Ovary (tissue), 3 donors: ENCODE measurements at regions not wholly inside any gene's neighbourhood (a gene's known extent, or its start where the extent isn't known, plus 50 kb on each side); places are given as distances from the start of the nearest gene placed in this dataset.

Experiments
- CTCF ChIP-seq, 3 donors: fragments of 450-650 bp in 2 of 3; fragments of 200-600 bp in 1 of 3; IDR thresholded peaks; one replicate each; pipeline versions ENCODE4 v1.5.1 to v1.8.0; 2016 to 2022; ENCODE audit warnings: antibody characterized with exemption in 3 of 3, mild to moderate bottlenecking in 1 of 3
- EP300 ChIP-seq: sonication (generic); formaldehyde crosslinking; IDR thresholded peaks from one replicate; pipeline ENCODE4 v1.6.1; 2017; ENCODE audit warnings: antibody characterized with exemption
- POLR2A ChIP-seq: fragments of 450-650 bp; IDR thresholded peaks from one replicate; pipeline ENCODE4 v1.6.1; 2017; ENCODE audit warnings: antibody characterized with exemption, mild to moderate bottlenecking, moderate library complexity
- donor health status: DM: no; HTN: no; CAD: no.

DNA sequence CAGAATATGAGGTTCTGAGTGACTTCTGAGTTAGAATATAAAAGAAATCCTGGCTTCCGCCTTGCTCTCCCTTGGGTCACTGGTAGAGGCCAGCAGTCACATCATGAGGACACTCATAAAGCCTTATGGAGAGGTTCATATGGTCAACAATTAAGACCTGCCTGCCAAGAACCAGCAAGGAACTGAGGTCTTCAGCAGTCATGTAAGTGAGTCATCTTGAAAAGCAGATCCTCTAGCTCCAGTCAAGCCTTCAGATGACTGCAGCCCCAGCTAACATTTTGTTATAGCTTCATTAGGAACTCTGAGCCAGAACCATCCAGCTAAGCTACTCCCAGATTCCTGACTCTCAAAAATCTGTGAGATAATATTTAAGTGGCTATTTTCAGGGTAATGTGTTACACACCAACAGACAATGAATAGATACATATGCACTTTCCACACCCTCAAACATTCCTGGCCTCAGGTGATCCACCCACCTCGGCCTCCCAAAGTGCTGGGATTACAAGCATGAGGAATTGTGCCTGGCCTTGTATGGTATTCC lies 447.2 kb downstream of the SHQ1 start:
- no peak for TF ChIP-seq CTCF (IDR thresholded peaks at IDR 0.05)
- TF ChIP-seq EP300 = no peak
- TF ChIP-seq POLR2A = no peak
